Heart right ventricle (tissue), 16 donors: ENCODE measurements at regions not wholly inside any gene's neighbourhood (a gene's known extent, or its start where the extent isn't known, plus 50 kb on each side); places are given as distances from the start of the nearest gene placed in this dataset.

ENCODE experiments used
- ATAC-seq, 8 donors: fragments of 200-7000 bp; cut with Tn5 transposase; one replicate each; pipeline ENCODE4 v1.9.1; 2020; ENCODE audit warnings: mild to moderate bottlenecking in 8 of 8, moderate library complexity in 8 of 8, moderate number of reproducible peaks in 1 of 8
- DNase-seq, 2 donors: peaks; one replicate each; pipeline ENCODE4 v3.0.0-alpha.2; 2020
- H3K27ac ChIP-seq, 10 donors: fragments of 200-600 bp; sonication (generic) in 2 of 10; one replicate each; pipeline versions ENCODE4 v1.5.0 to v1.8.0; 2020 to 2022; ENCODE audit warnings: mild to moderate bottlenecking in 3 of 10
- H3K27me3 ChIP-seq, 7 donors: fragments of 200-600 bp; one replicate each; pipeline ENCODE4 v1.8.0; 2021 to 2022; ENCODE audit warnings: mild to moderate bottlenecking in 2 of 7
- H3K36me3 ChIP-seq, 9 donors: fragments of 200-600 bp; sonication (generic) in 1 of 9; one replicate each; pipeline versions ENCODE4 v1.5.0 to v1.8.0; 2020 to 2022; ENCODE audit warnings: mild to moderate bottlenecking in 2 of 9
- H3K4me1 ChIP-seq, 9 donors: fragments of 200-600 bp; sonication (generic) in 1 of 9; one replicate each; pipeline versions ENCODE4 v1.5.0 to v1.8.0; 2020 to 2022; ENCODE audit warnings: mild to moderate bottlenecking in 4 of 9
- H3K4me3 ChIP-seq, 10 donors: fragments of 200-600 bp; sonication (generic) in 2 of 10; one replicate each; pipeline versions ENCODE4 v1.5.0 to v1.8.0; 2020 to 2022; ENCODE audit warnings: mild to moderate bottlenecking in 7 of 10, moderate library complexity in 2 of 10
- H3K9me3 ChIP-seq, 11 donors: fragments of 200-600 bp in 10 of 11; sonication (generic) in 2 of 11; one replicate each; pipeline versions ENCODE4 v1.5.0 to v1.8.0; 2013 to 2022; ENCODE audit warnings: mild to moderate bottlenecking in 2 of 11, control low read depth in 1 of 11, moderate library complexity in 1 of 11
- WGBS, 2 donors: extraction: QIAGEN DNeasy Blood & Tissue Kit; methylation state at CpG; one replicate each; pipeline ENCODE4 v1.1.7; 2013; ENCODE audit warnings: inconsistent platforms in 1 of 2; 5-methylcytosine and 5-hydroxymethylcytosine counted together
- intact Hi-C, 10 donors: fragments of 100-400 bp; cut with DNase I; formaldehyde crosslinking; loops; one replicate each; pipeline versions ENCODE4 v1.11.1 to v1.14.2; 2022
- TF ChIP-seq, protein P1 (sequence below), 9 donors: fragments of 200-600 bp; sonication (generic) in 2 of 9; IDR thresholded peaks; one replicate each; pipeline versions ENCODE4 v1.5.0 to v1.8.0; 2021 to 2022; ENCODE audit warnings: antibody characterized with exemption in 9 of 9, mild to moderate bottlenecking in 5 of 9, moderate library complexity in 1 of 9
- donor health status: Arrhythmogenic right ventricular cardiomyopathy.
- donor health status: ischemic (EF 13 %, LVEDD 7.1; RV severe dilation, severe dysfunction).
- donor health status: healthy with polysubstance abuse.
- donor health status: DM: no; HTN: yes; CAD: no.
- donor health status: DM: no; HTN: no; CAD: no.
- donor health status: ischemic (EF 25% LVEDD 6.9; RV normal size, moderate dysfunction).
- donor health status: ischemic (EF 25% LVEDD 5.7; RV mildly dilated, moderate dysfunction).
- donor health status: healthy.
- donor health status: DM: yes; HTN: yes; CAD: no.
- donor health status: Ischemic cardiomyopathy.
- donor health status: ischemic (EF 35%, LVEDD 5.7; RV mildly dilated, moderate dysfunction).
- donor health status: nonischemic (EF 11% LVEDD 7.7; RV severe dilation, severe dysfunction).
- donor health status: DM: yes; HTN: yes; CAD: no.
- donor health status: PGD.
- donor health status: ischemic (EF 29% LVEDD 5.4; RV normal size, mild dysfunction).
- donor health status: nonischemic (EF 23%, LVEDD 6.1; RV moderate dilation, normal function).

DNA sequence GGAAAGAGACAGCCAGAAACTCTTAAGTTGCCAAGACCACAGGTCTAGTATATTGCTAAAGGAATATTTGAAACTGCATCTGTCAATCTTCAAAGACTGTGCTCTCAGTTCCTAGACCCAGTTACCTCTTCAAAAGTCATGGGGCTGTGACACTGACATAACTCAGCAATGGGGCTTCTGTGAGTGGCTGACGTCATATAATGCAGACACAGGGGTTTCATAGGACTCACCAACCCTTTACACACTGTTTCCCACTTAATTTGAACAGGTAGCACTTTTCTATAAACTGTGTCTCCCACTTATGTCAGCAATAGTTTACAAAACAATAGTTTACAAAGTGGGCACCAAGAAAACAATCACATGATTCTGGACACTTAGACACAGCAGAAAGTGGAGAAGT is 158.4 kb downstream of the GALC start:
- 62 to 67% methylated on average over 1 of the region's 1 CpG for WGBS, 2 donors
- no peak for ATAC-seq
- Histone ChIP-seq H3K27ac (no peak overlapping the region), H3K4me1 (peaks cover 0 to 12% (median 8%) of the 10 kb centered on the region in 9 donors), H3K9me3 (no peaks in the 10 kb centered on the region), H3K27me3 (no peaks in the 10 kb centered on the region), H3K36me3 (no peaks in the 10 kb centered on the region), H3K4me3 (no peak overlapping the region)
- TF ChIP-seq, protein P1, sequence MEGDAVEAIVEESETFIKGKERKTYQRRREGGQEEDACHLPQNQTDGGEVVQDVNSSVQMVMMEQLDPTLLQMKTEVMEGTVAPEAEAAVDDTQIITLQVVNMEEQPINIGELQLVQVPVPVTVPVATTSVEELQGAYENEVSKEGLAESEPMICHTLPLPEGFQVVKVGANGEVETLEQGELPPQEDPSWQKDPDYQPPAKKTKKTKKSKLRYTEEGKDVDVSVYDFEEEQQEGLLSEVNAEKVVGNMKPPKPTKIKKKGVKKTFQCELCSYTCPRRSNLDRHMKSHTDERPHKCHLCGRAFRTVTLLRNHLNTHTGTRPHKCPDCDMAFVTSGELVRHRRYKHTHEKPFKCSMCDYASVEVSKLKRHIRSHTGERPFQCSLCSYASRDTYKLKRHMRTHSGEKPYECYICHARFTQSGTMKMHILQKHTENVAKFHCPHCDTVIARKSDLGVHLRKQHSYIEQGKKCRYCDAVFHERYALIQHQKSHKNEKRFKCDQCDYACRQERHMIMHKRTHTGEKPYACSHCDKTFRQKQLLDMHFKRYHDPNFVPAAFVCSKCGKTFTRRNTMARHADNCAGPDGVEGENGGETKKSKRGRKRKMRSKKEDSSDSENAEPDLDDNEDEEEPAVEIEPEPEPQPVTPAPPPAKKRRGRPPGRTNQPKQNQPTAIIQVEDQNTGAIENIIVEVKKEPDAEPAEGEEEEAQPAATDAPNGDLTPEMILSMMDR (IDR thresholded peaks at IDR 0.05), result no peak
- intact Hi-C loops, result no loop called here
- no peak for DNase-seq

DNA sequence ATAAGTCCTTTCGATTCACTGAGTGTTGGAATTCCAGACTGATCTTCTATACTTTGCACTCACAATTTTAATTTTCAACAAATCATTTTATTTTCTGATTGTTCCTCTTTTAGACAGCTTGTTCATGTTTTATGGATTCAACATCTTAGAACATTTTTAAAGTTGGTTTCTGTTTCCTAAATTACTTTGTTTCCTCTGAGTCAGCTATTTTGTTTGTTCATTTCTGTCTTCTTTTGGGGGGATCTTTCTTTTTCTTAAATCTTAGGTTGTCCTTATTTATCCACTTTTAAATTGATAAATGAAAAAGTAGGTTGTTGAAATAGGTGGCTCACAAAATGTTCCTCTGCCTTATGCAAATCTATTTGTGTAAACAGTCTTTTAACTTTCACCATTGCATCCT is 160.0 kb downstream of the GALC start:
- intact Hi-C loops, result no loop called here
- no peaks in the 10 kb centered on the region for H3K27me3 ChIP-seq
- no peak overlapping the region for H3K4me3 ChIP-seq
- no peaks in the 10 kb centered on the region for H3K9me3 ChIP-seq
- TF ChIP-seq, protein P1 (IDR thresholded peaks at IDR 0.05), result no peak
- no peak for ATAC-seq
- 40 to 96% methylated on average over 1 of the region's 1 CpG for WGBS, 2 donors
- peaks cover 0 to 15% (median 8%) of the 10 kb centered on the region in 9 donors for H3K4me1 ChIP-seq
- no peak overlapping the region for H3K27ac ChIP-seq
- no peak for DNase-seq
- no peaks in the 10 kb centered on the region for H3K36me3 ChIP-seq

DNA sequence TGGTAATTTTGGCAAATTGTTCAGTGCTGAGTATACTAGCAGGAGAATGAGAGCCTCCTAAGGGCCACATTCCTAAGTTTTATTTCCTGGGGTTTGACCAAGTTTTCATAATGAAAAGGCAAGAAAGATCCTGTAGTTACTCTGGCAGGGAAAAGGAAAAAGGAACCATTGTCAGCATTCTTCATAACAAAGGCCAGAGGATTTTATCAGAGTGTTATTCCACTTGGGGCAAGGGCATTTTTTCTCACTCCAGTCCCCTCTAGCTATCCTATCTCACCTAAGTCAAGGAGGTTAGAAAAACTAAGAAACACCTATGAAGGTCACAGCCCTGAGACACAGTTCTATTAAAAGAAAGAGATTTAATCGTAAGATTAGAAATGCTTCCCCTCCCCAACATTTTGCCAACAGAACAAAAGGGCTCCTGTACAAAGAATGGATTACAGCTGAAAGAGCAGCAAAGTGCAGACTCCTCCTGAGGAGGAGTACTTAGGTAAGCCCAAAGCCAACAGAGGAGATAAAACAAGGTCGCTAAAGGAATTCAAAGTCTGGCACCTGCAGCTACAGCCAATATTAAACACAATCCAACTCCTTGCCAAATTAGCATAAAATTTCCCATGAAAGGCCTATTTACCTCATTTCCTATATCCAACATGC is 162.4 kb downstream of the GALC start:
- H3K27me3 ChIP-seq, result no peaks in the 10 kb centered on the region
- ATAC-seq (peak in 1 of 8 donors; percentile 54), DNase-seq (no peak)
- no peaks in the 10 kb centered on the region for H3K9me3 ChIP-seq
- peaks cover 0 to 15% (median 8%) of the 10 kb centered on the region in 9 donors for H3K4me1 ChIP-seq
- TF ChIP-seq, protein P1 (IDR thresholded peaks at IDR 0.05), result no peak
- no peak overlapping the region for H3K4me3 ChIP-seq
- intact Hi-C loops, result no loop called here
- H3K27ac ChIP-seq, result peak overlapping the region in 8 of 10 donors; percentile 6 to 58 (median 28)
- no peaks in the 10 kb centered on the region for H3K36me3 ChIP-seq
- 48 to 51% methylated on average over 2 of the region's 2 CpGs for WGBS, 2 donors

DNA sequence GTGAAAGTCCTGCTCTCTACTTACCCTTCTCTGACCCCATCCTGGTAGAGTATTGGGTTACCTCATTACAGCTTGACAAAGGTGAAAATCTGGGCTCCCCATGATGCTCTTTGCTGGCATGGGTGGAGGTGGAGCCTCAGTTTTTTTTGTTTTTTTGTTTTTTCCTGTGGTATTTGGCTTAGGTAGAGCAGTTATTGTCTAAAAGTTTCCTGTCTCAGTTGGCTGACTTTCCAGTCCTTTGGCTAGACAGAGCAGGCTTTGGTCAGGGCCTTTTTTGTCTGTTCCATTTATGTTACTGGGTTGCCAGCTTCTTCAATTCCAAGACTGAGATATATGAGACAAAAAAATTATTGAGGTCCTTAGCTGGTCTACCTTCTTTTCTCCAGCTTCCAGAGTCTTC is 163.4 kb downstream of the GALC start:
- Histone ChIP-seq H3K27me3 (no peaks in the 10 kb centered on the region), H3K36me3 (no peaks in the 10 kb centered on the region), H3K4me3 (no peak overlapping the region), H3K9me3 (no peaks in the 10 kb centered on the region), H3K4me1 (peaks cover 0 to 15% (median 8%) of the 10 kb centered on the region in 9 donors), H3K27ac (peak overlapping the region in 5 of 10 donors; percentile 18 to 58 (median 39))
- TF ChIP-seq, protein P1 (IDR thresholded peaks at IDR 0.05), result no peak
- intact Hi-C loops, result no loop called here
- peak in 1 of 2 donors; percentile 23 for DNase-seq
- ATAC-seq, result peak in 5 of 8 donors; percentile 64 to 92 (median 76)
